Kidney epithelial cell (primary cell): ENCODE measurements at regions not wholly inside any gene's neighbourhood (a gene's known extent, or its start where the extent isn't known, plus 50 kb on each side); places are given as distances from the start of the nearest gene placed in this dataset.
A peak's percentile ranks its signal among the peaks of the same experiment; 100 is the strongest.

Experiments
- DNase-seq: peaks from one replicate; pipeline ENCODE4 v3.0.0-alpha.2; 2010; ENCODE audit warnings: low read depth
- H3K27me3 ChIP-seq: 2 replicates; pipeline ENCODE4 v1.6.0; 2011; ENCODE audit warnings: low read length; ENCODE audit not compliant: control insufficient read depth, insufficient read depth
- H3K36me3 ChIP-seq: 2 replicates; pipeline ENCODE4 v1.5.1; 2011; ENCODE audit warnings: low read length; ENCODE audit not compliant: control insufficient read depth, insufficient read depth
- H3K4me3 ChIP-seq: 2 replicates; pipeline ENCODE4 v1.5.1; 2011; ENCODE audit warnings: low read depth, mild to moderate bottlenecking, control low read depth, low read length
- CTCF ChIP-seq: IDR thresholded peaks from 2 replicates; pipeline ENCODE4 v1.5.1; 2011; ENCODE audit warnings: mild to moderate bottlenecking, moderate library complexity, low read length, control low read depth, inconsistent platforms; ENCODE audit not compliant: insufficient read depth, poor library complexity, severe bottlenecking

GRCh38 chr2:150612957-150613710 is 125.7 kb upstream of the RND3 start:
- no peak for TF ChIP-seq CTCF
- Histone ChIP-seq H3K27me3 (no peaks in the 10 kb centered on the region), H3K4me3 (no peak overlapping the region), H3K36me3 (no peaks in the 10 kb centered on the region)
- DNase-seq, result no peak

GRCh38 chr2:150610670-150611279 is 123.3 kb upstream of the RND3 start:
- no peak for DNase-seq
- no peak overlapping the region for H3K4me3 ChIP-seq
- peak; percentile 42 for TF ChIP-seq CTCF
- no peaks in the 10 kb centered on the region for H3K27me3 ChIP-seq
- H3K36me3 ChIP-seq, result no peaks in the 10 kb centered on the region

- Histone ChIP-seq H3K4me3 (no peak overlapping the region), H3K27me3 (no peaks in the 10 kb centered on the region), H3K36me3 (no peaks in the 10 kb centered on the region)
- DNase-seq, result no peak
- TF ChIP-seq CTCF, result no peak
Measured at GRCh38 chr2:150609831-150610582, 122.5 kb upstream of the RND3 start.

GRCh38 chr2:150608341-150608740 is 120.9 kb upstream of the RND3 start:
- Histone ChIP-seq H3K4me3 (no peak overlapping the region), H3K27me3 (no peaks in the 10 kb centered on the region), H3K36me3 (no peaks in the 10 kb centered on the region)
- no peak for TF ChIP-seq CTCF
- no peak for DNase-seq

GRCh38 chr2:150607390-150607811 is 119.9 kb upstream of the RND3 start:
- no peaks in the 10 kb centered on the region for H3K36me3 ChIP-seq
- no peak for DNase-seq
- no peak overlapping the region for H3K4me3 ChIP-seq
- TF ChIP-seq CTCF, result no peak
- H3K27me3 ChIP-seq, result no peaks in the 10 kb centered on the region
